ENCODE measurements at regions not wholly inside any gene's neighbourhood (a gene's known extent, or its start where the extent isn't known, plus 50 kb on each side); places are given as distances from the start of the nearest gene placed in this dataset.
A peak's percentile ranks its signal among the peaks of the same experiment; 100 is the strongest.

- no peak for DNase-seq
These were observed 90.5 kb upstream of the DDX18 start for GRCh38 chr2:117723888-117724434.

GRCh38 chr2:117726747-117727146 lies 87.7 kb upstream of the DDX18 start:
- no peak for DNase-seq

GRCh38 chr2:117737846-117738245 lies 76.6 kb upstream of the DDX18 start:
- DNase-seq: no peak

- DNase-seq: no peak
These were observed 75.3 kb upstream of the DDX18 start for GRCh38 chr2:117738991-117739839.

- DNase-seq: no peak
These were observed 69.0 kb upstream of the DDX18 start for GRCh38 chr2:117745537-117745936.

GRCh38 chr2:117755768-117756167 lies 58.7 kb upstream of the DDX18 start:
- no peak for DNase-seq

GRCh38 chr2:117760916-117761315 lies 53.6 kb upstream of the DDX18 start:
- peak; percentile 2 for DNase-seq

GRCh38 chr2:117762454-117762853 lies 52.0 kb upstream of the DDX18 start:
- no peak for DNase-seq

GRCh38 chr2:117763804-117764203 lies 50.7 kb upstream of the DDX18 start:
- no peak for DNase-seq

Data from fibroblast of skin of right quadriceps (primary cell).